AG04449 (cell line): ENCODE measurements at regions not wholly inside any gene's neighbourhood (a gene's known extent, or its start where the extent isn't known, plus 50 kb on each side); places are given as distances from the start of the nearest gene placed in this dataset.

Experiments
- CTCF ChIA-PET: fragments of 350-600 bp; formaldehyde crosslinking; extraction: SDS; loops from one replicate; lab custom pipeline; 2021; ENCODE audit warnings: antibody characterized with exemption; lab: Yijun Ruan, JAX
- POLR2A ChIA-PET: fragments of 400-600, 350-600 bp; formaldehyde crosslinking; extraction: SDS; loops from one replicate; lab custom pipeline; 2020; ENCODE audit warnings: antibody characterized with exemption, inconsistent platforms; lab: Yijun Ruan, JAX
- DNase-seq: peaks from one replicate; pipeline ENCODE4 v3.0.0-alpha.2; 2010; ENCODE audit warnings: low read depth, low spot score
- H3K4me3 ChIP-seq: 2 replicates; pipeline ENCODE4 v1.5.1; 2011; ENCODE audit warnings: low read depth, mild to moderate bottlenecking, control low read depth, low read length
- TF ChIP-seq, protein P1 (sequence below): IDR thresholded peaks from one replicate; pipeline ENCODE4 v1.5.1; 2011; ENCODE audit warnings: mild to moderate bottlenecking, moderate library complexity, low read length, control low read depth, inconsistent platforms; ENCODE audit not compliant: insufficient read depth; ENCODE audit errors: missing control alignments

DNA sequence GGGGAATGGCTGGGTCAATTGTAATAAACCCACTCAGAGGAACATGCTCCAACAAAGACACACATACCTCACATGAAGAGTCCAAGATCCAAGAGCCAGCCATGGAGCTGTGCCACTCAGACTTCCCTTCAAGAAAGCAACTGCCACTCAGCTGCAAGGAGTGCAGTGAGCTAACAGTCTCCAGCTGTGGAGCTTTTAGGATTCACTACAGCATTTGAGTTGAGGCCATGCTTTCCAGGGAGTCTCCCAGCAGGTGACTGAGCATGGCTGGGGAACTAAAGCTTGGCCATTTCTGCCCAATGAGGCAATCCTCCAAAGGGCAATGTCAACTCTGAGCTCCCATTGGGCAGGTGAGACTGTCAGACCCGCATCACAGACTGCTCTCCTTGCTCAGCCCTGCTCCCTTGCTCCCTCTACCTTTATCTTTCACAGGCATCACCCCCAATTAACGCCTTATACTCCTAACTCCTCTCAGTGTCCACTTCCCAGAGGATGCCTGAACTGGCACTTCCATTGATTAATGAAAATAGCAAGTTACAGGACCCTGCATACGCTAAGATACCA is 165.3 kb upstream of the CTNNB1 start:
- no peak overlapping the region for H3K4me3 ChIP-seq
- TF ChIP-seq, protein P1, sequence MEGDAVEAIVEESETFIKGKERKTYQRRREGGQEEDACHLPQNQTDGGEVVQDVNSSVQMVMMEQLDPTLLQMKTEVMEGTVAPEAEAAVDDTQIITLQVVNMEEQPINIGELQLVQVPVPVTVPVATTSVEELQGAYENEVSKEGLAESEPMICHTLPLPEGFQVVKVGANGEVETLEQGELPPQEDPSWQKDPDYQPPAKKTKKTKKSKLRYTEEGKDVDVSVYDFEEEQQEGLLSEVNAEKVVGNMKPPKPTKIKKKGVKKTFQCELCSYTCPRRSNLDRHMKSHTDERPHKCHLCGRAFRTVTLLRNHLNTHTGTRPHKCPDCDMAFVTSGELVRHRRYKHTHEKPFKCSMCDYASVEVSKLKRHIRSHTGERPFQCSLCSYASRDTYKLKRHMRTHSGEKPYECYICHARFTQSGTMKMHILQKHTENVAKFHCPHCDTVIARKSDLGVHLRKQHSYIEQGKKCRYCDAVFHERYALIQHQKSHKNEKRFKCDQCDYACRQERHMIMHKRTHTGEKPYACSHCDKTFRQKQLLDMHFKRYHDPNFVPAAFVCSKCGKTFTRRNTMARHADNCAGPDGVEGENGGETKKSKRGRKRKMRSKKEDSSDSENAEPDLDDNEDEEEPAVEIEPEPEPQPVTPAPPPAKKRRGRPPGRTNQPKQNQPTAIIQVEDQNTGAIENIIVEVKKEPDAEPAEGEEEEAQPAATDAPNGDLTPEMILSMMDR: no peak
- no peak for DNase-seq
- POLR2A ChIA-PET: no interaction called here
- CTCF ChIA-PET: no interaction called here

- ChIA-PET CTCF (interaction anchor here (0.6 kb wide), 1 partner anchor 657 kb away, joined by 3 read pairs; no protein-coding TSS in a partner anchor), POLR2A (no interaction called here)
- DNase-seq: no peak
- H3K4me3 ChIP-seq: no peak overlapping the region
- TF ChIP-seq, protein P1: no peak
Observed at GRCh38 chr3:41035456-41036022, 163.8 kb upstream of the CTNNB1 start.

DNA sequence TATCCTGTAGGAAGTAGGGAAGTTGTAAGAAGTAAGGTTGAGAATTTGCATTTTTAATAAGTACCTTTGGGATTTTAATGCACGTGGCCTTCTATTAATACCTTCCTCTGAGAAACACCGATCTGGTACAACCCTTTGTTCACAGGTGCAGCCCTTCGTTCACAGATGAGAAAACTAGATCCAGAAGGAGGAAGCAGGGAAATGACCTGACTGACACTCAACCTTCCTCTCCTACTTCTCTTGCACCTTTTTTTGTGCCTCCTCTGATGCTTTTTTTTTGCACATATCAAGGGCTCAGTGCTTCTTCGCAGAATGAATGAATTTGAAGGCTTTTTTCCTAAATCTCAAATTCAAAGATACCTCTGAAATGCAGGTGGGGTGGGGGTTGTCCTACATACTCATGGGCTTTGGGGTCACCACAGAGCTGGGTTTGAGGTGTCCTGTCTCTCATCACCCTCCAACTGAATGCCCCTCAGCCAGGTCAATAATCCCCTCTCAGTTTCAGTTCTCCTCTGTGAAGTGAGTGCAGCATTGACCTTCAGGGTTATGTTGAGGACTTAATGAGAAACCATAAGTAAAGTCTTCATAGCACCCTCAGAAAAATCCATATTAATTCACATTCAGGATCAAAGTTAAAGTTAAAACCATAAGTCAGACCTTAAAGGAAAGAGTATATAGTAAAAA is 161.5 kb upstream of the CTNNB1 start:
- DNase-seq: no peak
- CTCF ChIA-PET: no interaction called here

GRCh38 chr3:41040256-41040655 is 159.0 kb upstream of the CTNNB1 start:
- ChIA-PET POLR2A (no interaction called here), CTCF (no interaction called here)
- TF ChIP-seq, protein P1: no peak
- no peak overlapping the region for H3K4me3 ChIP-seq
- no peak for DNase-seq

More for the DNA sequence above, 161.5 kb upstream of the CTNNB1 start:
- POLR2A ChIA-PET: no interaction called here
- TF ChIP-seq, protein P1: no peak
- no peak overlapping the region for H3K4me3 ChIP-seq

- TF ChIP-seq, protein P1: no peak
- ChIA-PET POLR2A (no interaction called here), CTCF (no interaction called here)
- DNase-seq: no peak
- no peak overlapping the region for H3K4me3 ChIP-seq
Observed at GRCh38 chr3:41041462-41041861, 157.8 kb upstream of the CTNNB1 start.

GRCh38 chr3:41041899-41042298 is 157.4 kb upstream of the CTNNB1 start:
- CTCF ChIA-PET: no interaction called here
- TF ChIP-seq, protein P1: no peak

More at GRCh38 chr3:41041899-41042298, 157.4 kb upstream of the CTNNB1 start:
- no peak overlapping the region for H3K4me3 ChIP-seq
- POLR2A ChIA-PET: no interaction called here
- DNase-seq: no peak
